K562 (cell line): ENCODE measurements at regions not wholly inside any gene's neighbourhood (a gene's known extent, or its start where the extent isn't known, plus 50 kb on each side); places are given as distances from the start of the nearest gene placed in this dataset.

Experiments used
- ATAC-seq: fragments of 200-7000 bp; cut with Tn5 transposase; 3 replicates; pipeline ENCODE4 v1.9.1; 2020; ENCODE audit warnings: moderate library complexity
- BruUV-seq: library from RNA; stranded (reverse); fragments of 400-500 nt; replicated peaks from 2 replicates; lab custom pipeline; 2021; lab: Mats Ljungman, UMichigan
- CTCF ChIA-PET: fragments of 300-600 bp; formaldehyde crosslinking; extraction: SDS; loops from one replicate; lab custom pipeline; 2021; ENCODE audit warnings: low intra/inter-chr PET ratio; lab: Yijun Ruan, JAX
- POLR2A ChIA-PET: fragments of 300-600, 350-650 bp; sonication (Branson Sonifier 250); formaldehyde crosslinking; extraction: SDS; loops from one replicate; lab custom pipeline; 2021; ENCODE audit warnings: antibody characterized with exemption, inconsistent platforms; lab: Yijun Ruan, JAX
- DNase-seq, 4 experiments: peaks; one replicate each; pipeline versions ENCODE4 v3.0.0 to v3.0.0-alpha.2; 2011 to 2018; ENCODE audit warnings: low spot score in 3 of 4, mixed read lengths in 3 of 4; ENCODE audit errors: extremely low read depth in 1 of 4
- FAIRE-seq: peaks from 2 replicates; lab custom pipeline; 2011; peaks lifted over from hg19 to GRCh38; lab: Jason Lieb, UNC
- H2AFZ ChIP-seq: 2 replicates; pipeline ENCODE4 v1.6.0; 2011; ENCODE audit warnings: low read depth, low read length, control low read depth, inconsistent platforms
- H3K27ac ChIP-seq: fragments of 200-600 bp; 3 replicates; pipeline ENCODE4 v1.8.0; 2011; ENCODE audit warnings: low read depth, mild to moderate bottlenecking, control low read depth, inconsistent platforms, low read length, moderate library complexity, mixed read lengths; ENCODE audit errors: extremely low read depth
- H3K27me3 ChIP-seq, 2 experiments: fragments of 300-600 bp in 1 of 2; 2 replicates in 1 of 2; 3 replicates in 1 of 2; pipeline versions ENCODE4 v1.6.0 to v1.8.0; 2011; ENCODE audit warnings: inconsistent platforms in 2 of 2, low read length in 2 of 2, mild to moderate bottlenecking in 1 of 2, mixed read lengths in 1 of 2, moderate library complexity in 1 of 2; ENCODE audit not compliant: control insufficient read depth in 2 of 2, insufficient read depth in 2 of 2
- H3K36me3 ChIP-seq: fragments of 300-600 bp; 3 replicates; pipeline ENCODE4 v1.8.0; 2011; ENCODE audit warnings: mild to moderate bottlenecking, low read length, inconsistent platforms; ENCODE audit not compliant: control insufficient read depth, insufficient read depth
- H3K4me1 ChIP-seq, 2 experiments: fragments of 200-600 bp in 1 of 2; replicated peaks in 1 of 2; 2 replicates in 1 of 2; 3 replicates in 1 of 2; pipeline versions ENCODE4 v1.5.1 to v1.8.0; 2011; ENCODE audit warnings: inconsistent platforms in 2 of 2, low read length in 2 of 2, mild to moderate bottlenecking in 1 of 2, mixed read lengths in 1 of 2, moderate library complexity in 1 of 2; ENCODE audit not compliant: control insufficient read depth in 2 of 2, insufficient read depth in 2 of 2
- H3K4me2 ChIP-seq: 2 replicates; pipeline ENCODE4 v1.6.1; 2011; ENCODE audit warnings: low read length, control low read depth, inconsistent platforms, mixed read lengths; ENCODE audit not compliant: insufficient read depth
- H3K4me3 ChIP-seq: fragments of 200-600 bp; sonication (generic), shearing (Covaris generic); 2 replicates; pipeline ENCODE4 v1.5.1; 2016; ENCODE audit warnings: control low read depth, inconsistent platforms
- H3K79me2 ChIP-seq: fragments of 200-600 bp; 3 replicates; pipeline ENCODE4 v1.8.0; 2011; ENCODE audit warnings: low read length, inconsistent platforms; ENCODE audit not compliant: control insufficient read depth, insufficient read depth
- H3K9ac ChIP-seq, 2 experiments: 2 replicates each; pipeline versions ENCODE4 v1.6.0 to v1.6.1; 2011; ENCODE audit warnings: low read depth in 2 of 2, low read length in 2 of 2, control low read depth in 1 of 2, inconsistent platforms in 1 of 2, mild to moderate bottlenecking in 1 of 2, mixed read lengths in 1 of 2; ENCODE audit not compliant: insufficient read depth in 1 of 2
- H3K9me1 ChIP-seq: one replicate; pipeline ENCODE4 v1.6.0; 2011; ENCODE audit warnings: inconsistent platforms, mild to moderate bottlenecking, low read length, moderate library complexity; ENCODE audit not compliant: control insufficient read depth, insufficient read depth
- H3K9me3 ChIP-seq: replicated peaks from 2 replicates; pipeline ENCODE4 v1.5.1; 2011; ENCODE audit warnings: low read depth, low read length, inconsistent platforms; ENCODE audit not compliant: control insufficient read depth, insufficient read depth
- H4K20me1 ChIP-seq: replicated peaks from 2 replicates; pipeline ENCODE4 v1.6.1; 2011; ENCODE audit warnings: low read length, inconsistent platforms, mixed read lengths; ENCODE audit not compliant: control insufficient read depth, insufficient read depth
- MAZ ChIP-seq, 2 experiments: fragments of 450-650 bp in 1 of 2; sonication (generic) in 1 of 2; formaldehyde crosslinking; IDR thresholded peaks in 1 of 2; conservative IDR thresholded peaks in 1 of 2; 2 replicates each; pipeline versions ENCODE4 v1.4.0 to v1.5.0; 2020; ENCODE audit warnings: mild to moderate bottlenecking in 1 of 2, missing genetic modification reagents in 1 of 2
- WGBS: fragments of 100-300 bp; shearing (Covaris generic); methylation state at CpG from one replicate; pipeline ENCODE4 v1.1.6; 2016; ENCODE audit warnings: low coverage, mixed read lengths; ENCODE audit not compliant: insufficient coverage; ENCODE audit errors: missing lambda C conversion rate; 5-methylcytosine and 5-hydroxymethylcytosine counted together
- in situ Hi-C: fragments of 300-500 bp; cut with MboI; formaldehyde crosslinking; loops from 4 replicates; pipeline ENCODE4 v1.15.0; 2018; ENCODE audit warnings: inconsistent platforms, mixed read lengths
- intact Hi-C: fragments of 100-400 bp; cut with micrococcal nuclease; formaldehyde crosslinking; loops from 2 replicates; pipeline ENCODE4 v1.14.2; 2022
- TF ChIP-seq, protein P1 (sequence below): IDR thresholded peaks from 2 replicates; pipeline ENCODE4 v1.6.1; 2012; ENCODE audit warnings: low read depth, low read length, improper control_type of control experiment, borderline replicate concordance
- TF ChIP-seq, protein P2 (sequence below): sonication (generic); formaldehyde crosslinking; IDR thresholded peaks from 2 replicates; pipeline ENCODE4 v1.8.1; 2023; ENCODE audit warnings: missing genetic modification reagents, mild to moderate bottlenecking, borderline replicate concordance
- TF ChIP-seq, protein P3 (sequence below): fragments of 250-450 bp; sonication (Bioruptor Pico); IDR thresholded peaks from 2 replicates; pipeline ENCODE4 v1.6.1; 2021; ENCODE audit warnings: mild to moderate bottlenecking
- TF ChIP-seq, protein P4 (sequence below): IDR thresholded peaks from 2 replicates; pipeline ENCODE4 v1.6.1; 2011; ENCODE audit warnings: borderline replicate concordance, low read depth, mild to moderate bottlenecking, moderate library complexity, low read length; ENCODE audit not compliant: insufficient read depth, poor library complexity, severe bottlenecking
- TF ChIP-seq, protein P5 (sequence below): fragments of 150-350 bp; IDR thresholded peaks from 2 replicates; pipeline ENCODE4 v1.6.1; 2014; ENCODE audit warnings: low read depth, mild to moderate bottlenecking, low read length, borderline replicate concordance

DNA sequence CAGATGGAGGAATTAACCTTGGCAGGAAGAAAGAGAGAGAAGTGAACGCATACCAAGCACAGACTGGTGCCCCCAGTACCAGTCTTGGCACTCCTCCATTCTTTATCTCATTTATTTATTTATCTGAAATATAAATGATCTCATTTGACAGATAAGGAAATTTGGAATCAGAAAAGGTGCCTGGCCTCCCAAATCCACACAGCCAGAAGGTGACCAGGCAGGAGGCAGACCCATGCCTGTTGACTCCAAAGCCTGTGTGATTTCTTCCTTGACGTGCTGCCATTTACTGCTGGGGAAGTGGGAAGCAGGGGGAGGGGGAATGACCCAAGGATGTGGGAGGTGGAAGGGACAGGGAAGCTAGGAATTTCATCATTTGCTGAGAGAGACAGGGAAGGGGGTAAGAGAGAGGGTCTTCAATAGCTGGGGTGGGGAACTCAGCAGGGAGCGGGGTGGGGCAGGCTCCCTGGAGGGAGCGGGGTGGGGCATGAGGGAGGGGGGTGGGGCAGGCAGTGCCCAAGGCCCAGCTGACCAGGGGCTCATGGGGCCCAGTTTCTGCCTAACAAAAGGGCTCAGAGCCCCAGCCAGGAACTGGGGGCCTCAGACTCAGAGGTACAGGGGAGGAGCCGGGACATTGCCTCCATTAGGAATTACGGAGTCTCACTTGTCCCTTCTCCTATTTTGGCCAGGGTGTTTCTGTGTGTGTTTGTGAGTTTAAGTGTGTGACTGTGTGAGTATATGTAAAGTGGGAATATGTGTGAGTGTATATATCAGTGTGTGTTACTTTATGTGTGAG lies 63.0 kb downstream of the MINAR1 start:
- FAIRE-seq (no peak), DNase-seq (no peak), ATAC-seq (no peak)
- H3K4me3 ChIP-seq: no peak overlapping the region
- no peak overlapping the region for H3K4me2 ChIP-seq
- ChIA-PET CTCF (no interaction called here), POLR2A (no interaction called here)
- intact Hi-C loops (no loop called here), in situ Hi-C loops (no loop called here)
- H3K9me1 ChIP-seq: no peaks in the 10 kb centered on the region
- H4K20me1 ChIP-seq: no peaks in the 10 kb centered on the region
- WGBS: 0% methylated on average over 4 of the region's 6 CpGs
- H2AFZ ChIP-seq: no peak overlapping the region
- H3K9me3 ChIP-seq: no peaks in the 10 kb centered on the region
- H3K36me3 ChIP-seq: no peaks in the 10 kb centered on the region
- H3K27ac ChIP-seq: no peak overlapping the region
- no peaks in the 10 kb centered on the region for H3K79me2 ChIP-seq
- H3K27me3 ChIP-seq: peaks cover 0 to 4% of the 10 kb centered on the region in 2 experiments; a peak in 2 of 5 replicates
- no peaks in the 10 kb centered on the region for H3K4me1 ChIP-seq
- no TSS peak for BruUV-seq
- no peak overlapping the region for H3K9ac ChIP-seq
- TF ChIP-seq, protein P1, sequence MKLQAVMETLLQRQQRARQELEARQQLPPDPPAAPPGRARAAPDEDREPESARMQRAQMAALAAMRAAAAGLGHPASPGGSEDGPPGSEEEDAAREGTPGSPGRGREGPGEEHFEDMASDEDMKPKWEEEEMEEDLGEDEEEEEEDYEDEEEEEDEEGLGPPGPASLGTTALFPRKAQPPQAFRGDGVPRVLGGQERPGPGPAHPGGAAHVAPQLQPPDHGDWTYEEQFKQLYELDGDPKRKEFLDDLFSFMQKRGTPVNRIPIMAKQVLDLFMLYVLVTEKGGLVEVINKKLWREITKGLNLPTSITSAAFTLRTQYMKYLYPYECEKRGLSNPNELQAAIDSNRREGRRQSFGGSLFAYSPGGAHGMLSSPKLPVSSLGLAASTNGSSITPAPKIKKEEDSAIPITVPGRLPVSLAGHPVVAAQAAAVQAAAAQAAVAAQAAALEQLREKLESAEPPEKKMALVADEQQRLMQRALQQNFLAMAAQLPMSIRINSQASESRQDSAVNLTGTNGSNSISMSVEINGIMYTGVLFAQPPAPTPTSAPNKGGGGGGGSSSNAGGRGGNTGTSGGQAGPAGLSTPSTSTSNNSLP: no peak
- TF ChIP-seq, protein P2, sequence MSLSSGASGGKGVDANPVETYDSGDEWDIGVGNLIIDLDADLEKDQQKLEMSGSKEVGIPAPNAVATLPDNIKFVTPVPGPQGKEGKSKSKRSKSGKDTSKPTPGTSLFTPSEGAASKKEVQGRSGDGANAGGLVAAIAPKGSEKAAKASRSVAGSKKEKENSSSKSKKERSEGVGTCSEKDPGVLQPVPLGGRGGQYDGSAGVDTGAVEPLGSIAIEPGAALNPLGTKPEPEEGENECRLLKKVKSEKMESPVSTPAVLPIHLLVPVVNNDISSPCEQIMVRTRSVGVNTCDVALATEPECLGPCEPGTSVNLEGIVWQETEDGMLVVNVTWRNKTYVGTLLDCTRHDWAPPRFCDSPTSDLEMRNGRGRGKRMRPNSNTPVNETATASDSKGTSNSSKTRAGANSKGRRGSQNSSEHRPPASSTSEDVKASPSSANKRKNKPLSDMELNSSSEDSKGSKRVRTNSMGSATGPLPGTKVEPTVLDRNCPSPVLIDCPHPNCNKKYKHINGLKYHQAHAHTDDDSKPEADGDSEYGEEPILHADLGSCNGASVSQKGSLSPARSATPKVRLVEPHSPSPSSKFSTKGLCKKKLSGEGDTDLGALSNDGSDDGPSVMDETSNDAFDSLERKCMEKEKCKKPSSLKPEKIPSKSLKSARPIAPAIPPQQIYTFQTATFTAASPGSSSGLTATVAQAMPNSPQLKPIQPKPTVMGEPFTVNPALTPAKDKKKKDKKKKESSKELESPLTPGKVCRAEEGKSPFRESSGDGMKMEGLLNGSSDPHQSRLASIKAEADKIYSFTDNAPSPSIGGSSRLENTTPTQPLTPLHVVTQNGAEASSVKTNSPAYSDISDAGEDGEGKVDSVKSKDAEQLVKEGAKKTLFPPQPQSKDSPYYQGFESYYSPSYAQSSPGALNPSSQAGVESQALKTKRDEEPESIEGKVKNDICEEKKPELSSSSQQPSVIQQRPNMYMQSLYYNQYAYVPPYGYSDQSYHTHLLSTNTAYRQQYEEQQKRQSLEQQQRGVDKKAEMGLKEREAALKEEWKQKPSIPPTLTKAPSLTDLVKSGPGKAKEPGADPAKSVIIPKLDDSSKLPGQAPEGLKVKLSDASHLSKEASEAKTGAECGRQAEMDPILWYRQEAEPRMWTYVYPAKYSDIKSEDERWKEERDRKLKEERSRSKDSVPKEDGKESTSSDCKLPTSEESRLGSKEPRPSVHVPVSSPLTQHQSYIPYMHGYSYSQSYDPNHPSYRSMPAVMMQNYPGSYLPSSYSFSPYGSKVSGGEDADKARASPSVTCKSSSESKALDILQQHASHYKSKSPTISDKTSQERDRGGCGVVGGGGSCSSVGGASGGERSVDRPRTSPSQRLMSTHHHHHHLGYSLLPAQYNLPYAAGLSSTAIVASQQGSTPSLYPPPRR: no peak
- TF ChIP-seq MAZ (CRISPR knock-in tag; conservative IDR thresholded peaks at IDR 0.05 in 1 of 2, IDR thresholded peaks at IDR 0.05 in 1 of 2): no peak
- TF ChIP-seq, protein P3, sequence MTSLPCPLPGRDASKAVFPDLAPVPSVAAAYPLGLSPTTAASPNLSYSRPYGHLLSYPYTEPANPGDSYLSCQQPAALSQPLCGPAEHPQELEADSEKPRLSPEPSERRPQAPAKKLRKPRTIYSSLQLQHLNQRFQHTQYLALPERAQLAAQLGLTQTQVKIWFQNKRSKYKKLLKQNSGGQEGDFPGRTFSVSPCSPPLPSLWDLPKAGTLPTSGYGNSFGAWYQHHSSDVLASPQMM (CRISPR knock-in tag): no peak
- TF ChIP-seq, protein P4, sequence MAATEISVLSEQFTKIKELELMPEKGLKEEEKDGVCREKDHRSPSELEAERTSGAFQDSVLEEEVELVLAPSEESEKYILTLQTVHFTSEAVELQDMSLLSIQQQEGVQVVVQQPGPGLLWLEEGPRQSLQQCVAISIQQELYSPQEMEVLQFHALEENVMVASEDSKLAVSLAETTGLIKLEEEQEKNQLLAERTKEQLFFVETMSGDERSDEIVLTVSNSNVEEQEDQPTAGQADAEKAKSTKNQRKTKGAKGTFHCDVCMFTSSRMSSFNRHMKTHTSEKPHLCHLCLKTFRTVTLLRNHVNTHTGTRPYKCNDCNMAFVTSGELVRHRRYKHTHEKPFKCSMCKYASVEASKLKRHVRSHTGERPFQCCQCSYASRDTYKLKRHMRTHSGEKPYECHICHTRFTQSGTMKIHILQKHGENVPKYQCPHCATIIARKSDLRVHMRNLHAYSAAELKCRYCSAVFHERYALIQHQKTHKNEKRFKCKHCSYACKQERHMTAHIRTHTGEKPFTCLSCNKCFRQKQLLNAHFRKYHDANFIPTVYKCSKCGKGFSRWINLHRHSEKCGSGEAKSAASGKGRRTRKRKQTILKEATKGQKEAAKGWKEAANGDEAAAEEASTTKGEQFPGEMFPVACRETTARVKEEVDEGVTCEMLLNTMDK: no peak
- TF ChIP-seq, protein P5, sequence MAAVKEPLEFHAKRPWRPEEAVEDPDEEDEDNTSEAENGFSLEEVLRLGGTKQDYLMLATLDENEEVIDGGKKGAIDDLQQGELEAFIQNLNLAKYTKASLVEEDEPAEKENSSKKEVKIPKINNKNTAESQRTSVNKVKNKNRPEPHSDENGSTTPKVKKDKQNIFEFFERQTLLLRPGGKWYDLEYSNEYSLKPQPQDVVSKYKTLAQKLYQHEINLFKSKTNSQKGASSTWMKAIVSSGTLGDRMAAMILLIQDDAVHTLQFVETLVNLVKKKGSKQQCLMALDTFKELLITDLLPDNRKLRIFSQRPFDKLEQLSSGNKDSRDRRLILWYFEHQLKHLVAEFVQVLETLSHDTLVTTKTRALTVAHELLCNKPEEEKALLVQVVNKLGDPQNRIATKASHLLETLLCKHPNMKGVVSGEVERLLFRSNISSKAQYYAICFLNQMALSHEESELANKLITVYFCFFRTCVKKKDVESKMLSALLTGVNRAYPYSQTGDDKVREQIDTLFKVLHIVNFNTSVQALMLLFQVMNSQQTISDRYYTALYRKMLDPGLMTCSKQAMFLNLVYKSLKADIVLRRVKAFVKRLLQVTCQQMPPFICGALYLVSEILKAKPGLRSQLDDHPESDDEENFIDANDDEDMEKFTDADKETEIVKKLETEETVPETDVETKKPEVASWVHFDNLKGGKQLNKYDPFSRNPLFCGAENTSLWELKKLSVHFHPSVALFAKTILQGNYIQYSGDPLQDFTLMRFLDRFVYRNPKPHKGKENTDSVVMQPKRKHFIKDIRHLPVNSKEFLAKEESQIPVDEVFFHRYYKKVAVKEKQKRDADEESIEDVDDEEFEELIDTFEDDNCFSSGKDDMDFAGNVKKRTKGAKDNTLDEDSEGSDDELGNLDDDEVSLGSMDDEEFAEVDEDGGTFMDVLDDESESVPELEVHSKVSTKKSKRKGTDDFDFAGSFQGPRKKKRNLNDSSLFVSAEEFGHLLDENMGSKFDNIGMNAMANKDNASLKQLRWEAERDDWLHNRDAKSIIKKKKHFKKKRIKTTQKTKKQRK: no peak
